ENCODE measurements at regions not wholly inside any gene's neighbourhood (a gene's known extent, or its start where the extent isn't known, plus 50 kb on each side); places are given as distances from the start of the nearest gene placed in this dataset.

DNA sequence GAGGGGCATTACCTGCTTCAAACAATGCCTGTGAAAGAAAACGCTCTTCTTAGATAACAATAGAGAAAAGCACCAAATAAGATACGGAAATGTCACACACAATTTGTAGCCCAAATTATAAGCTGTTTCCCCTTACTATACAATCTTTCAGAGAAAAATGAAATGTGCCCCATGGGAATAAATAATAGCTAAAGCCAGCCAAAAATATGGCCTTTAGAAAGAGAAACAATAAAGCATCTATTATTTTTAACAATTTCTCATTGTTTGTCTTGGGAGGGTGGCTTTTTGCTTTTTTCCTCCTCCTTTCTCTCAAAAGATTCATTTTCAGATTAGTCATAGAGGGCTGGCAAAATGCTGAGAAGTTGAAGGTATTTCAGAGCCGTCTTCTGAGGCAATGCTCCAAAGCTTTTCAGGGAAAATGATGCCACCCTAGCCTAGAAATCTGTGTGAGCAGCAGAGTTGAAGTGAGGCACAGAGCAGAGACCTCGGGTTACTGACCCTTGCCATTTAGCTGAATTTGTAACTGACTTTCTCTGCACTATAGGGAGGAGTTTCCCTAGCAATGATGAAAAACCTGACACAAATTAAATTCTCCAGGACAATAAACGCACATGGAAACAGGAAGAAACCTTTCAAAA lies 86.3 kb upstream of the PRICKLE2 start:
- in situ Hi-C loops (cut with HindIII; ENCODE audit: low pct_unique_long_range_greater_than_20kb, low sequenced_read_pairs), result no loop called here

DNA sequence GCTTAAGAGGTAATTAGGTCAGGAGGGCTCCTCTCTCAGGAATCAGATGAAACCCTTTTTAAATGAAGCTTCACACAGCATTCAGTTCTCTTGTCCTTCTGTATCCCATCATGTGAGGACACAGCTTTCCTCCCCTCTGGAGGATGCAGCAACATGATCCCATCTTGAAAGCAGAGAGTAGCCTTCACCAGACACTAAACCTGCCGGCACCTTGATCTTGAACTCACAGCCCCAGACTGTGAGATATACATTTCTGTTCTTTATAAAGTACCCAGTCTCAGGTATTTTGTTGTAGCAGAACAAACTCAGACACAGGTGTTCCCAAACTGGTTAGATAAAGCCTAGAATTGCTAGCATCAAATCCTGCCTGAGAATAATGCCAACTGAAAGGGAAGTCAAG lies 83.7 kb upstream of the PRICKLE2 start:
- DNase-seq (ENCODE audit: low read depth, low spot score), result no peak
- in situ Hi-C loops (cut with HindIII; ENCODE audit: low pct_unique_long_range_greater_than_20kb, low sequenced_read_pairs), result no loop called here

More for the DNA sequence above, 86.3 kb upstream of the PRICKLE2 start:
- DNase-seq (ENCODE audit: low read depth, low spot score), result peak; percentile 87

GRCh38 chr3:64306745-64307144 lies 81.5 kb upstream of the PRICKLE2 start:
- in situ Hi-C loops (cut with HindIII; ENCODE audit: low pct_unique_long_range_greater_than_20kb, low sequenced_read_pairs), result no loop called here
- no peak for DNase-seq (ENCODE audit: low read depth, low spot score)

DNA sequence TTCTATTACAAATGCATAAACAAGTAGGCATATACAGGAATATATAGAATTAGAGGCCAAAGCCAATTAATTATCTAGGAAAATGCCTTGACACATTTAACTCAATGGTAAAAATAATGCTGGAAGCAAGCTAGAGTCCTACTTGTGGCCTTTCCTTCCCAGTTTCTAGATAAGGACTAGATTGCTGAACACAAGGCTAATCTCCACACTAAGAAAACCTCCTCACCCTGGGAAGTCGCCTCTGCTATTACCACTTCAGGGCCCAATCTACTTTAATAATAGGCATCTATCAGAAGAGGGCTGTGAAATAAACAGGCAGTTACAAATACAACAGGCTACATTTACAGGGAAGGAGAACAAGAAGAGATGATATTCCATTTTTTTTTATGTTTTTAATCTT lies 80.5 kb upstream of the PRICKLE2 start:
- DNase-seq (ENCODE audit: low read depth, low spot score), result no peak
- in situ Hi-C loops (cut with HindIII; ENCODE audit: low pct_unique_long_range_greater_than_20kb, low sequenced_read_pairs), result no loop called here

DNA sequence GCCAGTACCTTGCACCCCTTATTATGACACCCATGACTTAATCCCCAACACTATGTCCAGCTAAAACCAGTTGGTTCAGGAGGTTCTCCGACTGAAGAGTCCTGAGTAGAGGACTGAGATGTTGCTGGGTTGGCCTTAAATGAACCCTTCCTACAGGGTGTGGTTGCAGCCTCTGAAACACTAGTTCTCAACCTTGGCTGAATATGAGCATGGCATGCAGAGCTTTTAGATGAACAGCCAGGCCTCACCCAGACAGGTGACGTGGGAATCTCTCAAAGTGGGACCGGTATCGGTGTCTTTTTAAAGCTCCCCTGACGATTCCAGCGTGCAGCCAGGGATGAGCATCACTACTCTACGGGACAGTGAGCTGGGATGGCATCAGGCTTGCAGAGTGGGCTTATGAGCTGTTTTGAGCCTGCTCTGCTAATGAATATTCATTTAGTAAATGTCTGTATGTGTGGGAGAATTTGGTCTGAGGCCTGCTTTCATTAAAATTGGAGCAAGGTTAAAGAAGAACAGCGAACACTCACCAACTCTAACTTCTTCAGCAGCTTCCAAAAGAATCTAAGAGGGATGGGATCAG lies 79.7 kb upstream of the PRICKLE2 start:
- no peak for DNase-seq (ENCODE audit: low read depth, low spot score)
- in situ Hi-C loops (cut with HindIII; ENCODE audit: low pct_unique_long_range_greater_than_20kb, low sequenced_read_pairs), result no loop called here

GRCh38 chr3:64303881-64304280 lies 78.6 kb upstream of the PRICKLE2 start:
- in situ Hi-C loops (cut with HindIII; ENCODE audit: low pct_unique_long_range_greater_than_20kb, low sequenced_read_pairs), result no loop called here
- DNase-seq (ENCODE audit: low read depth, low spot score), result no peak

GRCh38 chr3:64303401-64303800 lies 78.1 kb upstream of the PRICKLE2 start:
- in situ Hi-C loops (cut with HindIII; ENCODE audit: low pct_unique_long_range_greater_than_20kb, low sequenced_read_pairs), result no loop called here
- no peak for DNase-seq (ENCODE audit: low read depth, low spot score)

GRCh38 chr3:64301476-64301875 lies 76.2 kb upstream of the PRICKLE2 start:
- in situ Hi-C loops (cut with HindIII; ENCODE audit: low pct_unique_long_range_greater_than_20kb, low sequenced_read_pairs), result no loop called here

GRCh38 chr3:64300790-64301423 lies 75.6 kb upstream of the PRICKLE2 start:
- in situ Hi-C loops (cut with HindIII; ENCODE audit: low pct_unique_long_range_greater_than_20kb, low sequenced_read_pairs), result no loop called here
- DNase-seq (ENCODE audit: low read depth, low spot score), result peak; percentile 9

More at GRCh38 chr3:64301476-64301875, 76.2 kb upstream of the PRICKLE2 start:
- no peak for DNase-seq (ENCODE audit: low read depth, low spot score)

DNA sequence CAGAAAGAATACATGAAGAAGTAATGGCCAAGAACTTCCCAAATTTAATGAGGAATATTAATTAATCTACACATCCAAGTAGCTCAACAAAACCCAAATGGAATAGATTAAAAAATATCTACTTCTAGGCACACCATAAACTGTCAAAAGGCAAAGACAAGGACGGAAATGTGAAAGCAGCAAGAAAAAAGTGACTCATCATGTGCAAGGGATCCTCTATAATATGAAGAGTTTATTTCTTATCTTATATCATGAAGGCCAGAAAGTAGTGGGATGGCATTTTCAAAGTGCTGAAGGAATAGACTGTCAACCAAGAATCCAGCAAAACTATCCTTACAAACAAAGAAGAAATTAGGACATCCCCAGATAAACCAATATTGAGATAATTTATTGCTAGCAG lies 73.9 kb upstream of the PRICKLE2 start:
- DNase-seq (ENCODE audit: low read depth, low spot score), result no peak
- in situ Hi-C loops (cut with HindIII; ENCODE audit: low pct_unique_long_range_greater_than_20kb, low sequenced_read_pairs), result no loop called here

DNA sequence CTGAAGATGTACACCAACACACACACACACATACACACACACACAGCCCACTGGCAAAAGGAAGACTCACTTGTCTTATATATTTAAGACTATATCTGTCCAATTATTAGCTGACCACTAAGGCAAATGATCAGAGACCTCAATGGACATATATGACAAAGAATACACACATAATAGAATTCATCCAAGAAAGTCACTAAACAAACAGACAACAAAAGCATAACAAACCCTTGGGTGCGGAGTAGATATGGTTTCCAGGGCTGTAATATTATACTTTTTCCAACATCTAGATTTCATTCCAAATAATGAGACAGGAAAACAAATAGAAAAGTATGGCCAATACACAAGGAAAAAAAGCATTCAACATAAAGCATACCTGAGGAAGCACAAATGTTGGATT lies 72.3 kb upstream of the PRICKLE2 start:
- in situ Hi-C loops (cut with HindIII; ENCODE audit: low pct_unique_long_range_greater_than_20kb, low sequenced_read_pairs), result no loop called here

DNA sequence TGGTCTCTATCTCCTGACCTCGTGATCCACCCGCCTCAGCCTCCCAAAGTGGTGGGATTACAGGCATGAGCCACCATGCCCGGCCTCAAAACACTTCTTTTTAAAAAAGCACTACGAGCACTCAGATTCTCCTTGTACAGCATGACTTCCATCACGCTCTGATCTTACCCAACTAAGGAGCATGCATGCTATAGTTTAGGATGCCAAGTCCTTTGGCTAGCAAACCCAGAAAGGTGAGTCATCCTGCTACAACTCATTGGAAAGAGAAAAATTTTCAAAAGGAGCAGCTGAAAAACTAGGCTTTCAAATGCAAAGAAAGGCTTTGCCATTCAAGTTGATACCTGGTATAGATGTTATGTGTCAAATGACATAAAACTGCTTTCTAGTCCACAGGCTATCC lies 70.3 kb upstream of the PRICKLE2 start:
- no peak for DNase-seq (ENCODE audit: low read depth, low spot score)

More for the DNA sequence above, 72.3 kb upstream of the PRICKLE2 start:
- no peak for DNase-seq (ENCODE audit: low read depth, low spot score)

DNA sequence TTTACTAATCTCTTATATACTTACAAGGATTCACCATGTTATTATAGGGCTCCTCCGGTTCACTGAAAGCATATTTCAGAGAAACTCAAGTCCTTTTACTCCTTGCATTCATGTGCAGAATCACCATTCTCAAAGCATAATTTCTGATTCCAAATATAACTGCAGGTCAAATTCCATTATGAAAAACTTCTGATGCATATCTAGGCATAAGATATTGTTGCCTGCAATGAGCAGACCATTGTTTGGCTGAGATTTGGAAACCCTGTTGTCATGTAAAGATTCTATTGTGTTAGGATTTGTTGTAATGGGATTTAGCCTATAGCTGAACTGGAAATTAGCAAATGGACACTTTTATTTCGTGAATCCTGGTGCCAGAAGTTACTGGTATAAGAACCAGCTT lies 69.5 kb upstream of the PRICKLE2 start:
- in situ Hi-C loops (cut with HindIII; ENCODE audit: low pct_unique_long_range_greater_than_20kb, low sequenced_read_pairs), result no loop called here
- no peak for DNase-seq (ENCODE audit: low read depth, low spot score)

More for the DNA sequence above, 70.3 kb upstream of the PRICKLE2 start:
- in situ Hi-C loops (cut with HindIII; ENCODE audit: low pct_unique_long_range_greater_than_20kb, low sequenced_read_pairs), result no loop called here

DNA sequence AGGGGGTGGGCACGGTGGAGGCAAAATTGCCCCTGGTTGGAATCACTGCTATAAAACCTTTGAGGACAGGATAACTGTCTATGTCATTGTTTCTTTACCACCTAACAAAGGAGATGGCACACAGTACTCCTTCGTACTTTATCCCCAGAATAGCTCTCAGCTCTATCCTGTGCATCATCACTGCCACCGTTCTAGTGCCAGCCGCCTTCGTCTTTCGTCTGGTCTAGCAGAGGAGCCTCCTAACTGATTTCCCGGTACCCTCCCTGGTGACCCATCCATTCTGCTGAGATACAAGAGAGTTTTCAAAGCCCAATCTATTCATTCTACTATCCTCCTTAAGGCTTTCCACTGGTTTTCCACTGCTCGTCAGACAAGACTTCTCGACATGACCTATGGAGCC lies 67.9 kb upstream of the PRICKLE2 start:
- DNase-seq (ENCODE audit: low read depth, low spot score), result no peak
- in situ Hi-C loops (cut with HindIII; ENCODE audit: low pct_unique_long_range_greater_than_20kb, low sequenced_read_pairs), result no loop called here

DNA sequence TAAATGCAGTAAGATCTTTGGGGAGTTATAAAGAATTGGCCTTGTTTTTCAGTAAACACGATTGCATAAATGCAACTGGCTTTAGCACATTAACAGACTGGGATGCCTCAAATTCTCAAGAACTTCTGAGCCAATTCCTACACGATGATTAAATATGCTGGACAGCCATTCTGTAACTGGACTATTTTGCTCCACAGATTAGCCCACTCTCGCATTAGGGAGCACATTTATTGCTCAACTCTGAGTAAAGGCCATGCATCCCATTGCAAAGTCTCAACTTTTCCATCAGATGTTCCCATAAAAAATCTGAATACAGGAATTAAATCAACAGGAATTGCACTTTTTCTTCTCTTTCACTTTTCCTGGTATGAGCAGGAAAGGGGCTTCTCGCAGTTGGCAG lies 66.7 kb upstream of the PRICKLE2 start:
- no peak for DNase-seq (ENCODE audit: low read depth, low spot score)
- in situ Hi-C loops (cut with HindIII; ENCODE audit: low pct_unique_long_range_greater_than_20kb, low sequenced_read_pairs), result no loop called here

- DNase-seq (ENCODE audit: low read depth, low spot score), result no peak
- in situ Hi-C loops (cut with HindIII; ENCODE audit: low pct_unique_long_range_greater_than_20kb, low sequenced_read_pairs), result no loop called here
These were observed 66.1 kb upstream of the PRICKLE2 start for GRCh38 chr3:64291345-64291744.

GRCh38 chr3:64290864-64291263 lies 65.6 kb upstream of the PRICKLE2 start:
- DNase-seq (ENCODE audit: low read depth, low spot score), result no peak
- in situ Hi-C loops (cut with HindIII; ENCODE audit: low pct_unique_long_range_greater_than_20kb, low sequenced_read_pairs), result no loop called here

DNA sequence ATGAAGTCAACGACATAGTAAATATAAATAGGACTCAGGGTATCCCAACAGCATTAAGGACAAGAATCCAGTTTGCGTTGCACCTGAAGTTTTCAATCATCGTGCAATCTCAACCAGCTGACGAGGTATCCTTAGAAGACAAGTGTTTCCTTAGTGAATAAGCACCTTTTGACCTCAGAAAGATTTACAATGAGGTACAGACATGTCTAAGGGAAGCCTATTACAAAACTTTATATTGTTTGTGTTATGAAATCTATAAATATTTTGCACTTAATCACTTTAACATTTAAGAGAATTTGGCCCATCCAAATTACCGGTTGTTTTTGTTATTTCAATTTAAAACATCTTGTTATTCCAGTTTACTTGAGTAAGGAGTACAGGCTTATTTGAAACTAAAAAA lies 64.9 kb upstream of the PRICKLE2 start:
- in situ Hi-C loops (cut with HindIII; ENCODE audit: low pct_unique_long_range_greater_than_20kb, low sequenced_read_pairs), result no loop called here
- DNase-seq (ENCODE audit: low read depth, low spot score), result no peak

- in situ Hi-C loops (cut with HindIII; ENCODE audit: low pct_unique_long_range_greater_than_20kb, low sequenced_read_pairs), result no loop called here
- no peak for DNase-seq (ENCODE audit: low read depth, low spot score)
These were observed 64.4 kb upstream of the PRICKLE2 start for GRCh38 chr3:64289622-64290021.
